ENCODE measurements at regions not wholly inside any gene's neighbourhood (a gene's known extent, or its start where the extent isn't known, plus 50 kb on each side); places are given as distances from the start of the nearest gene placed in this dataset.

- no peaks in the 10 kb centered on the region for H3K36me3 Mint-ChIP-seq (ENCODE audit: low read depth)
- DNase-seq (ENCODE audit: low spot score) = no peak
- H3K9me3 Mint-ChIP-seq (ENCODE audit: low read depth) = no peaks in the 10 kb centered on the region
- no peak overlapping the region for H3K4me3 Mint-ChIP-seq (ENCODE audit: unreplicated experiment)
- no peak overlapping the region for H3K27ac Mint-ChIP-seq (ENCODE audit: unreplicated experiment)
- H3K27me3 Mint-ChIP-seq (ENCODE audit: low read depth) = no peaks in the 10 kb centered on the region
- H3K4me1 Mint-ChIP-seq (ENCODE audit: low read depth) = peaks cover 21% of the 10 kb centered on the region
- TF ChIP-seq, protein P1, sequence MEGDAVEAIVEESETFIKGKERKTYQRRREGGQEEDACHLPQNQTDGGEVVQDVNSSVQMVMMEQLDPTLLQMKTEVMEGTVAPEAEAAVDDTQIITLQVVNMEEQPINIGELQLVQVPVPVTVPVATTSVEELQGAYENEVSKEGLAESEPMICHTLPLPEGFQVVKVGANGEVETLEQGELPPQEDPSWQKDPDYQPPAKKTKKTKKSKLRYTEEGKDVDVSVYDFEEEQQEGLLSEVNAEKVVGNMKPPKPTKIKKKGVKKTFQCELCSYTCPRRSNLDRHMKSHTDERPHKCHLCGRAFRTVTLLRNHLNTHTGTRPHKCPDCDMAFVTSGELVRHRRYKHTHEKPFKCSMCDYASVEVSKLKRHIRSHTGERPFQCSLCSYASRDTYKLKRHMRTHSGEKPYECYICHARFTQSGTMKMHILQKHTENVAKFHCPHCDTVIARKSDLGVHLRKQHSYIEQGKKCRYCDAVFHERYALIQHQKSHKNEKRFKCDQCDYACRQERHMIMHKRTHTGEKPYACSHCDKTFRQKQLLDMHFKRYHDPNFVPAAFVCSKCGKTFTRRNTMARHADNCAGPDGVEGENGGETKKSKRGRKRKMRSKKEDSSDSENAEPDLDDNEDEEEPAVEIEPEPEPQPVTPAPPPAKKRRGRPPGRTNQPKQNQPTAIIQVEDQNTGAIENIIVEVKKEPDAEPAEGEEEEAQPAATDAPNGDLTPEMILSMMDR (IDR thresholded peaks at IDR 0.05) = no peak
Observed at GRCh38 chr4:137602436-137602835, 70.1 kb upstream of the PCDH18 start.

DNA sequence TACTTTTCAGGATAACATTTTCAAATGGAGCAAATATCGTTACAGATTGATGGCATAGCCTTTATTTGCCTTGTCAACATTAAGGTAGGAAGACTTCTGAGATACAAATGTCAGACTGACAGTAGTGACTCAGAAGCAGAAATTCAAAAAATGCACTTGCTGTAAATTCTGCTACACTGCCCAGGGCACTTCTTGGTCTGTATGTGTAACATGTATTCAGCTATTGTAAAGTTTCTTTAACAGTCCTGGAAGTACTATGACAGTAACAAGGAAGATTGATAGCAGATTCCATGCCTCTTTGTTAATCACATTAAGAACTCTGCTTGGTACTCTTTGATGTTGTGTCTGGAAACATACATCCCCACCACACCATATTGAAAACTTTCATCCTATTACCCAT, 69.6 kb upstream of the PCDH18 start:
- Mint-ChIP-seq H3K36me3 (ENCODE audit: low read depth) (no peaks in the 10 kb centered on the region), H3K27me3 (ENCODE audit: low read depth) (no peaks in the 10 kb centered on the region), H3K9me3 (ENCODE audit: low read depth) (no peaks in the 10 kb centered on the region), H3K4me3 (ENCODE audit: unreplicated experiment) (no peak overlapping the region), H3K4me1 (ENCODE audit: low read depth) (peaks cover 21% of the 10 kb centered on the region), H3K27ac (ENCODE audit: unreplicated experiment) (no peak overlapping the region)
- DNase-seq (ENCODE audit: low spot score) = no peak
- TF ChIP-seq, protein P1 (IDR thresholded peaks at IDR 0.05) = no peak

- Mint-ChIP-seq H3K36me3 (ENCODE audit: low read depth) (no peaks in the 10 kb centered on the region), H3K27me3 (ENCODE audit: low read depth) (no peaks in the 10 kb centered on the region), H3K4me3 (ENCODE audit: unreplicated experiment) (no peak overlapping the region), H3K27ac (ENCODE audit: unreplicated experiment) (no peak overlapping the region), H3K9me3 (ENCODE audit: low read depth) (peaks cover 4% of the 10 kb centered on the region), H3K4me1 (ENCODE audit: low read depth) (peaks cover 21% of the 10 kb centered on the region)
- no peak for DNase-seq (ENCODE audit: low spot score)
- TF ChIP-seq, protein P1 (IDR thresholded peaks at IDR 0.05) = no peak
Observed at GRCh38 chr4:137599734-137600133, 67.4 kb upstream of the PCDH18 start.

- TF ChIP-seq, protein P1 (IDR thresholded peaks at IDR 0.05) = no peak
- H3K36me3 Mint-ChIP-seq (ENCODE audit: low read depth) = no peaks in the 10 kb centered on the region
- H3K9me3 Mint-ChIP-seq (ENCODE audit: low read depth) = peaks cover 4% of the 10 kb centered on the region
- no peak for DNase-seq (ENCODE audit: low spot score)
- peaks cover 18% of the 10 kb centered on the region for H3K4me1 Mint-ChIP-seq (ENCODE audit: low read depth)
- no peaks in the 10 kb centered on the region for H3K27me3 Mint-ChIP-seq (ENCODE audit: low read depth)
- H3K4me3 Mint-ChIP-seq (ENCODE audit: unreplicated experiment) = no peak overlapping the region
- H3K27ac Mint-ChIP-seq (ENCODE audit: unreplicated experiment) = no peak overlapping the region
Observed at GRCh38 chr4:137597752-137598430, 65.6 kb upstream of the PCDH18 start.

- H3K4me3 Mint-ChIP-seq (ENCODE audit: unreplicated experiment) = no peak overlapping the region
- no peak for DNase-seq (ENCODE audit: low spot score)
- peaks cover 3% of the 10 kb centered on the region for H3K9me3 Mint-ChIP-seq (ENCODE audit: low read depth)
- no peak overlapping the region for H3K27ac Mint-ChIP-seq (ENCODE audit: unreplicated experiment)
- no peaks in the 10 kb centered on the region for H3K27me3 Mint-ChIP-seq (ENCODE audit: low read depth)
- H3K4me1 Mint-ChIP-seq (ENCODE audit: low read depth) = peaks cover 3% of the 10 kb centered on the region
- TF ChIP-seq, protein P1 (IDR thresholded peaks at IDR 0.05) = no peak
- no peaks in the 10 kb centered on the region for H3K36me3 Mint-ChIP-seq (ENCODE audit: low read depth)
Observed at GRCh38 chr4:137587796-137588195, 55.5 kb upstream of the PCDH18 start.

Measured in chondrocyte (in vitro differentiated cells).